Ascending aorta (tissue), 2 donors: ENCODE measurements at regions not wholly inside any gene's neighbourhood (a gene's known extent, or its start where the extent isn't known, plus 50 kb on each side); places are given as distances from the start of the nearest gene placed in this dataset.

ENCODE experiments used
- DNase-seq, 2 donors: peaks; one replicate each; pipeline ENCODE4 v3.0.0-alpha.2; 2019; ENCODE audit warnings: low spot score in 2 of 2
- H3K27ac ChIP-seq, 2 donors: fragments of 200-600 bp; sonication (generic); one replicate each; pipeline ENCODE4 v1.5.1; 2016 to 2017; ENCODE audit warnings: mild to moderate bottlenecking in 1 of 2
- H3K27me3 ChIP-seq: fragments of 200-600 bp; sonication (generic); one replicate; pipeline ENCODE4 v1.5.1; 2017
- H3K36me3 ChIP-seq, 2 donors: fragments of 200-600 bp; sonication (generic); one replicate each; pipeline ENCODE4 v1.5.1; 2016
- H3K4me1 ChIP-seq, 2 donors: fragments of 200-600 bp; sonication (generic); one replicate each; pipeline ENCODE4 v1.5.1; 2016 to 2017; ENCODE audit warnings: mild to moderate bottlenecking in 1 of 2
- H3K4me3 ChIP-seq, 2 donors: fragments of 200-600 bp; sonication (generic); one replicate each; pipeline ENCODE4 v1.5.1; 2016 to 2017; ENCODE audit warnings: mild to moderate bottlenecking in 1 of 2
- H3K9me3 ChIP-seq, 2 donors: fragments of 200-600 bp; sonication (generic); one replicate each; pipeline ENCODE4 v1.5.1; 2016
- CTCF ChIP-seq, 3 experiments: fragments of 200-600 bp in 2 of 3; fragments of 450-650 bp in 1 of 3; sonication (generic) in 2 of 3; IDR thresholded peaks; one replicate each; pipeline ENCODE4 v1.5.1; 2016 to 2019; ENCODE audit warnings: antibody characterized with exemption in 3 of 3, mild to moderate bottlenecking in 1 of 3, moderate library complexity in 1 of 3
- intact Hi-C: fragments of 100-400 bp; cut with DNase I; formaldehyde crosslinking; loops from one replicate; pipeline ENCODE4 v1.15.1; 2023

- no peaks in the 10 kb centered on the region for H3K36me3 ChIP-seq
- H3K27me3 ChIP-seq, result no peaks in the 10 kb centered on the region
- intact Hi-C loops, result no loop called here
- H3K9me3 ChIP-seq, result no peaks in the 10 kb centered on the region
- TF ChIP-seq CTCF (IDR thresholded peaks at IDR 0.05), result no peak
- no peak overlapping the region for H3K27ac ChIP-seq
- no peak overlapping the region for H3K4me3 ChIP-seq
- DNase-seq, result no peak
- no peaks in the 10 kb centered on the region for H3K4me1 ChIP-seq
These were observed 181.7 kb downstream of the MTRR start for GRCh38 chr5:8050616-8051175.

- Histone ChIP-seq H3K27ac (no peak overlapping the region), H3K4me3 (no peak overlapping the region), H3K36me3 (no peaks in the 10 kb centered on the region), H3K27me3 (no peaks in the 10 kb centered on the region), H3K4me1 (no peaks in the 10 kb centered on the region), H3K9me3 (no peaks in the 10 kb centered on the region)
- intact Hi-C loops, result no loop called here
- TF ChIP-seq CTCF (IDR thresholded peaks at IDR 0.05), result no peak
- DNase-seq, result no peak
These were observed 184.3 kb downstream of the MTRR start for GRCh38 chr5:8053270-8053669.

- no peak for DNase-seq
- no peaks in the 10 kb centered on the region for H3K9me3 ChIP-seq
These were observed 188.8 kb downstream of the MTRR start for GRCh38 chr5:8057769-8058168.

GRCh38 chr5:8058616-8059190, 189.8 kb downstream of the MTRR start:
- no peak overlapping the region for H3K4me3 ChIP-seq
- no peaks in the 10 kb centered on the region for H3K27me3 ChIP-seq
- no peaks in the 10 kb centered on the region for H3K9me3 ChIP-seq
- no peak for DNase-seq
- TF ChIP-seq CTCF (IDR thresholded peaks at IDR 0.05), result no peak
- no peaks in the 10 kb centered on the region for H3K4me1 ChIP-seq
- intact Hi-C loops, result no loop called here
- no peak overlapping the region for H3K27ac ChIP-seq
- no peaks in the 10 kb centered on the region for H3K36me3 ChIP-seq

More at GRCh38 chr5:8057769-8058168, 188.8 kb downstream of the MTRR start:
- TF ChIP-seq CTCF (IDR thresholded peaks at IDR 0.05), result no peak
- H3K36me3 ChIP-seq, result no peaks in the 10 kb centered on the region
- intact Hi-C loops, result no loop called here
- no peaks in the 10 kb centered on the region for H3K27me3 ChIP-seq
- no peak overlapping the region for H3K4me3 ChIP-seq
- no peaks in the 10 kb centered on the region for H3K4me1 ChIP-seq
- H3K27ac ChIP-seq, result no peak overlapping the region

GRCh38 chr5:8059337-8059736, 190.4 kb downstream of the MTRR start:
- Histone ChIP-seq H3K4me1 (no peaks in the 10 kb centered on the region), H3K36me3 (no peaks in the 10 kb centered on the region), H3K4me3 (no peak overlapping the region), H3K9me3 (no peaks in the 10 kb centered on the region), H3K27me3 (no peaks in the 10 kb centered on the region), H3K27ac (no peak overlapping the region)
- TF ChIP-seq CTCF (IDR thresholded peaks at IDR 0.05), result no peak
- DNase-seq, result no peak
- intact Hi-C loops, result no loop called here
